B cell (primary cell): ENCODE measurements at regions not wholly inside any gene's neighbourhood (a gene's known extent, or its start where the extent isn't known, plus 50 kb on each side); places are given as distances from the start of the nearest gene placed in this dataset.

Source experiments
- ATAC-seq: fragments of 200-7000 bp; cut with Tn5 transposase; one replicate; pipeline ENCODE4 v1.10.0; 2021; ENCODE audit warnings: low read depth, mild to moderate bottlenecking, moderate number of reproducible peaks, moderate library complexity
- CTCF ChIA-PET: fragments of 350-600 bp; sonication (Branson Sonifier 250); formaldehyde crosslinking; loops from one replicate; lab custom pipeline; 2021; ENCODE audit warnings: antibody characterized with exemption, inconsistent platforms; lab: Charles Lee
- POLR2A ChIA-PET: fragments of 350-600 bp; sonication (Branson Sonifier 250); formaldehyde crosslinking; loops from one replicate; lab custom pipeline; 2021; ENCODE audit warnings: antibody characterized with exemption; lab: Charles Lee
- DNase-seq: peaks from one replicate; pipeline ENCODE4 v3.0.0; 2013
- H2AFZ ChIP-seq: 2 replicates; pipeline ENCODE4 v1.6.1; 2012; ENCODE audit warnings: mild to moderate bottlenecking, low read depth, low read length; ENCODE audit not compliant: insufficient read depth, poor library complexity, severe bottlenecking
- H3K27ac ChIP-seq, 2 donors: 1 replicate in 1 of 2; 2 replicates in 1 of 2; pipeline ENCODE4 v1.5.1; 2012 to 2013; ENCODE audit warnings: low read length in 2 of 2, mild to moderate bottlenecking in 2 of 2, moderate library complexity in 1 of 2
- H3K27me3 ChIP-seq, 4 experiments: fragments of 200-600 bp in 1 of 4; sonication (generic) in 1 of 4; replicated peaks in 1 of 4; 1 replicate in 2 of 4; 2 replicates in 2 of 4; pipeline versions ENCODE4 v1.6.1 to v1.7.0; 2013 to 2016; ENCODE audit warnings: low read length in 3 of 4, mild to moderate bottlenecking in 2 of 4, mixed read lengths in 1 of 4, moderate library complexity in 1 of 4; ENCODE audit not compliant: insufficient read depth in 4 of 4, control insufficient read depth in 3 of 4; ENCODE audit errors: control extremely low read depth in 1 of 4
- H3K36me3 ChIP-seq, 2 experiments: replicated peaks in 1 of 2; 1 replicate in 1 of 2; 2 replicates in 1 of 2; pipeline versions ENCODE4 v1.6.1 to v1.7.1; 2013; ENCODE audit warnings: low read length in 1 of 2; ENCODE audit not compliant: insufficient read depth in 2 of 2, control insufficient read depth in 1 of 2; ENCODE audit errors: control extremely low read depth in 1 of 2, extremely low read depth in 1 of 2
- H3K4me1 ChIP-seq, 2 donors: fragments of 200-600 bp in 1 of 2; sonication (generic) in 1 of 2; 1 replicate in 1 of 2; 2 replicates in 1 of 2; pipeline versions ENCODE4 v1.5.1 to v1.6.1; 2013 to 2017; ENCODE audit warnings: low read length in 2 of 2; ENCODE audit not compliant: control insufficient read depth in 2 of 2, insufficient read depth in 2 of 2
- H3K4me2 ChIP-seq: replicated peaks from 2 replicates; pipeline ENCODE3; 2012; ENCODE audit warnings: mild to moderate bottlenecking, low read depth, low read length; ENCODE audit not compliant: poor library complexity, severe bottlenecking
- H3K4me3 ChIP-seq, 5 experiments: fragments of 200-600 bp in 1 of 5; sonication (generic) in 1 of 5; 1 replicate in 3 of 5; 2 replicates in 2 of 5; pipeline versions ENCODE4 v1.5.1 to v1.7.0; 2011 to 2016; ENCODE audit warnings: low read length in 4 of 5, mild to moderate bottlenecking in 4 of 5, low read depth in 2 of 5, control low read depth in 1 of 5, moderate library complexity in 1 of 5; ENCODE audit not compliant: insufficient read depth in 1 of 5; ENCODE audit errors: control extremely low read depth in 1 of 5, extremely low read depth in 1 of 5
- H3K79me2 ChIP-seq: fragments of 200-600 bp; sonication (generic); one replicate; pipeline ENCODE4 v1.6.0; 2016; ENCODE audit warnings: low read length; ENCODE audit not compliant: control insufficient read depth, insufficient read depth
- H3K9ac ChIP-seq: fragments of 200-600 bp; sonication (generic); 2 replicates; pipeline ENCODE4 v1.6.1; 2017; ENCODE audit warnings: mild to moderate bottlenecking, low read length, moderate library complexity
- H3K9me3 ChIP-seq, 3 donors: one replicate each; pipeline versions ENCODE4 v1.6.1 to v1.7.1; 2013; ENCODE audit warnings: low read length in 2 of 3; ENCODE audit not compliant: control insufficient read depth in 2 of 3, insufficient read depth in 1 of 3; ENCODE audit errors: control extremely low read depth in 1 of 3
- H4K20me1 ChIP-seq: 2 replicates; pipeline ENCODE4 v1.6.0; 2012; ENCODE audit warnings: mild to moderate bottlenecking, low read length; ENCODE audit not compliant: insufficient read depth, control insufficient read depth, poor library complexity, severe bottlenecking
- H3K27ac Mint-ChIP-seq: one replicate; pipeline ENCODE4 v1.8.0; 2021; ENCODE audit warnings: mixed read lengths
- H3K27me3 Mint-ChIP-seq: one replicate; pipeline ENCODE4 v1.8.0; 2021; ENCODE audit warnings: mixed read lengths
- H3K4me1 Mint-ChIP-seq: one replicate; pipeline ENCODE4 v1.8.0; 2021; ENCODE audit warnings: mixed read lengths
- H3K4me3 Mint-ChIP-seq: one replicate; pipeline ENCODE4 v1.8.0; 2021; ENCODE audit warnings: mixed read lengths
- H3K9me3 Mint-ChIP-seq: one replicate; pipeline ENCODE4 v1.8.0; 2022; ENCODE audit warnings: mixed read lengths; ENCODE audit not compliant: insufficient read depth
- EZH2 ChIP-seq: IDR thresholded peaks from 2 replicates; pipeline ENCODE4 v1.6.1; 2012; ENCODE audit warnings: borderline replicate concordance, low read depth, mild to moderate bottlenecking, moderate library complexity, low read length; ENCODE audit not compliant: insufficient read depth, poor library complexity, severe bottlenecking
- WGBS: methylation state at CpG from one replicate; pipeline ENCODE4 v1.1.5; 2013; ENCODE audit warnings: missing lambda C conversion rate; ENCODE audit not compliant: insufficient coverage; 5-methylcytosine and 5-hydroxymethylcytosine counted together
- intact Hi-C: fragments of 100-400 bp; cut with micrococcal nuclease; formaldehyde crosslinking; loops from one replicate; pipeline ENCODE4 v1.10.0; 2022
- TF ChIP-seq, protein P1 (sequence below): fragments of 200-600 bp; IDR thresholded peaks from one replicate; pipeline ENCODE4 v1.8.0; 2022; ENCODE audit warnings: antibody characterized with exemption, mild to moderate bottlenecking

DNA sequence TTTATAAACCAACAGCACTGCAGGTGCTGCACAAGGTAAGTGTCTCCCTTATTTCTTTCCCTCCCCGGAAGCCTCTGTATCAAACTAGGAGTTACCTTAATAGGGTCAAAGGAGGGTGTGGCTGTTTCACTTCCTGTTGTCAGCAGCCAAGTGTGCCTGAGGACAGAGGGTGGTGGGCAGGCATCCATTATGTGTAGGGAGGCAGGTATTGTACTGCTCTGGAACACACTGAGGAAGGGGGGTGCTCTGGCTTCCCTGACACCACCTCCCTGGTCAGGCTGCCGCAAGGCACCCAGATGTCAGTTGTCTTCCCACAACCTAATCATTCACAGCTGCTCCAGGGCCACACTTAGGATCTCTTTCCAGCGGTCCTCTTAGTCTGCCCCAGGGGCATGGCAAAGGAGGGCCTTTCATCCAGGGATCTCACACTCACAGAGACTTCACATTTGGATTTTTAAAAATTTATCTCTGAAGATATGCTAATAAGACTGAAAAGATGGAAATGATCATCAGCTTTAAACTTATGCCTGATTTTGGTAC, 132.0 kb upstream of the ARHGAP5 start:
- DNase-seq (peak; percentile 64), ATAC-seq (peak; percentile 91)
- Histone ChIP-seq H3K9me3 (no peaks in the 10 kb centered on the region), H2AFZ (peak overlapping the region; percentile 50), H3K27ac (no peak overlapping the region), H3K4me1 (peaks cover 18 to 27% of the 10 kb centered on the region in 2 donors), H3K27me3 (no peaks in the 10 kb centered on the region), H3K9ac (peak overlapping the region; percentile 45), H3K4me3 (peak overlapping the region in 2 of 5 experiments; percentile 12 to 40), H4K20me1 (no peaks in the 10 kb centered on the region), H3K79me2 (no peaks in the 10 kb centered on the region), H3K36me3 (no peaks in the 10 kb centered on the region), H3K4me2 (peak overlapping the region; percentile 59)
- WGBS, result 100% methylated on average over 1 of the region's 3 CpGs
- CTCF ChIA-PET, result interaction anchor here (2.2 kb wide), 1 partner anchor 19 kb away, joined by 5 read pairs; no protein-coding TSS in a partner anchor
- POLR2A ChIA-PET, result no interaction called here
- intact Hi-C loops, result no loop called here
- Mint-ChIP-seq H3K4me1 (peaks cover 32% of the 10 kb centered on the region), H3K27ac (peak overlapping the region; percentile 69), H3K4me3 (peak overlapping the region; percentile 58), H3K9me3 (no peaks in the 10 kb centered on the region), H3K27me3 (no peaks in the 10 kb centered on the region)
- TF ChIP-seq, protein P1, sequence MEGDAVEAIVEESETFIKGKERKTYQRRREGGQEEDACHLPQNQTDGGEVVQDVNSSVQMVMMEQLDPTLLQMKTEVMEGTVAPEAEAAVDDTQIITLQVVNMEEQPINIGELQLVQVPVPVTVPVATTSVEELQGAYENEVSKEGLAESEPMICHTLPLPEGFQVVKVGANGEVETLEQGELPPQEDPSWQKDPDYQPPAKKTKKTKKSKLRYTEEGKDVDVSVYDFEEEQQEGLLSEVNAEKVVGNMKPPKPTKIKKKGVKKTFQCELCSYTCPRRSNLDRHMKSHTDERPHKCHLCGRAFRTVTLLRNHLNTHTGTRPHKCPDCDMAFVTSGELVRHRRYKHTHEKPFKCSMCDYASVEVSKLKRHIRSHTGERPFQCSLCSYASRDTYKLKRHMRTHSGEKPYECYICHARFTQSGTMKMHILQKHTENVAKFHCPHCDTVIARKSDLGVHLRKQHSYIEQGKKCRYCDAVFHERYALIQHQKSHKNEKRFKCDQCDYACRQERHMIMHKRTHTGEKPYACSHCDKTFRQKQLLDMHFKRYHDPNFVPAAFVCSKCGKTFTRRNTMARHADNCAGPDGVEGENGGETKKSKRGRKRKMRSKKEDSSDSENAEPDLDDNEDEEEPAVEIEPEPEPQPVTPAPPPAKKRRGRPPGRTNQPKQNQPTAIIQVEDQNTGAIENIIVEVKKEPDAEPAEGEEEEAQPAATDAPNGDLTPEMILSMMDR, result no peak
- TF ChIP-seq EZH2, result no peak

DNA sequence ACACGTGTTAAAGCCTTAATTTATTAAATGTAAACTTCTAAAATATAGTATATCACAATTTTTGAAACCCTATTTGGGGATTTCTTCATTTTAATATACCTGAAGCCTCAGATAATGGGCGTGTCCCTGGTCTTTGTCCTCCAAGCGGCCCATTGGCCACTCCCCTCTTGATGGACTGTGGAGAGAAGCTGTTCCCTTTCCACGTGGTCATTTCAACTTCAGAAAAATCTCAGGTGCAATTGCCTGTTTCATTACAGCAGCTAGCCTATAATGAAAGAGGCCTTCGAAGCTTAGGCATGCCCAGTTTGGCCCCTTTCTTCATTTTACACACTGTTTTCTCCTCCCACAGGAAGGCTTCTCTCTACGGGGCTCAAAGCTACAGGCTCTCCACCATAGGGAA, 131.4 kb upstream of the ARHGAP5 start:
- TF ChIP-seq, protein P1, result no peak
- no peak for TF ChIP-seq EZH2
- Histone ChIP-seq H3K27me3 (no peaks in the 10 kb centered on the region), H3K4me1 (peaks cover 18 to 27% of the 10 kb centered on the region in 2 donors), H3K4me3 (no peak overlapping the region), H3K9me3 (no peaks in the 10 kb centered on the region), H3K9ac (no peak overlapping the region), H3K27ac (no peak overlapping the region), H4K20me1 (no peaks in the 10 kb centered on the region), H3K79me2 (no peaks in the 10 kb centered on the region), H2AFZ (no peak overlapping the region), H3K36me3 (no peaks in the 10 kb centered on the region), H3K4me2 (no peak overlapping the region)
- Mint-ChIP-seq H3K4me3 (no peak overlapping the region), H3K4me1 (peaks cover 32% of the 10 kb centered on the region), H3K9me3 (no peaks in the 10 kb centered on the region), H3K27me3 (no peaks in the 10 kb centered on the region), H3K27ac (no peak overlapping the region)
- no peak for DNase-seq
- ChIA-PET POLR2A (no interaction called here), CTCF (interaction anchor here (2.2 kb wide), 1 partner anchor 19 kb away, joined by 5 read pairs; no protein-coding TSS in a partner anchor)
- WGBS, result 73% methylated on average over 3 of the region's 6 CpGs
- intact Hi-C loops, result no loop called here
- no peak for ATAC-seq
